Thyroid gland (tissue), 4 donors: ENCODE measurements at regions not wholly inside any gene's neighbourhood (a gene's known extent, or its start where the extent isn't known, plus 50 kb on each side); places are given as distances from the start of the nearest gene placed in this dataset.

ENCODE experiments used
- POLR2A ChIP-seq, 2 donors: fragments of 450-650 bp; IDR thresholded peaks; one replicate each; pipeline ENCODE4 v1.6.1; 2017; ENCODE audit warnings: antibody characterized with exemption in 2 of 2, mild to moderate bottlenecking in 2 of 2, moderate library complexity in 1 of 2
- TF ChIP-seq, protein P1 (sequence below), 6 experiments: fragments of 200-600 bp in 3 of 6; fragments of 450-650 bp in 3 of 6; sonication (generic) in 3 of 6; IDR thresholded peaks; one replicate each; pipeline ENCODE4 v1.5.1; 2016 to 2019; ENCODE audit warnings: antibody characterized with exemption in 6 of 6, mild to moderate bottlenecking in 2 of 6, inconsistent platforms in 1 of 6, moderate library complexity in 1 of 6

DNA sequence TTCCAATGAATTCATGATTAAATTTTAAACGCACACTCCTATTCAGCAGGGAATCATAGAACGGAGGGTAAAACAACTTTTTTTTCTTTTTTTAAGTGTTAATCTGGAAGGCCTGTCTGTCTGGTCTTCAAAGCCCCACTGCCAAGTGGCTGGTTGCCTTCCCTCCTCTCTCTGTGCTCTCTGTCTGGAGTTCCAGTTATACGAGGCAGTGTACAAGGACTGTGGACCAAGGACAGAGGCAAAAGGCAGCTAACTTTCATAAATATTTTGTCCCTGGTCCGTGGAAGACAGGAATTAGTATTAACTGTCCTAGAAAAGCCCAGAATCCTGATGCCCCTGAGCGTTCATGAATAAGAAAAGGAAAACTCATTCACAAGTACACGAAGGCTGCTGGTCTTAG lies 164.0 kb upstream of the E2F8 start:
- TF ChIP-seq, protein P1, sequence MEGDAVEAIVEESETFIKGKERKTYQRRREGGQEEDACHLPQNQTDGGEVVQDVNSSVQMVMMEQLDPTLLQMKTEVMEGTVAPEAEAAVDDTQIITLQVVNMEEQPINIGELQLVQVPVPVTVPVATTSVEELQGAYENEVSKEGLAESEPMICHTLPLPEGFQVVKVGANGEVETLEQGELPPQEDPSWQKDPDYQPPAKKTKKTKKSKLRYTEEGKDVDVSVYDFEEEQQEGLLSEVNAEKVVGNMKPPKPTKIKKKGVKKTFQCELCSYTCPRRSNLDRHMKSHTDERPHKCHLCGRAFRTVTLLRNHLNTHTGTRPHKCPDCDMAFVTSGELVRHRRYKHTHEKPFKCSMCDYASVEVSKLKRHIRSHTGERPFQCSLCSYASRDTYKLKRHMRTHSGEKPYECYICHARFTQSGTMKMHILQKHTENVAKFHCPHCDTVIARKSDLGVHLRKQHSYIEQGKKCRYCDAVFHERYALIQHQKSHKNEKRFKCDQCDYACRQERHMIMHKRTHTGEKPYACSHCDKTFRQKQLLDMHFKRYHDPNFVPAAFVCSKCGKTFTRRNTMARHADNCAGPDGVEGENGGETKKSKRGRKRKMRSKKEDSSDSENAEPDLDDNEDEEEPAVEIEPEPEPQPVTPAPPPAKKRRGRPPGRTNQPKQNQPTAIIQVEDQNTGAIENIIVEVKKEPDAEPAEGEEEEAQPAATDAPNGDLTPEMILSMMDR (IDR thresholded peaks at IDR 0.05): no peak
- no peak for TF ChIP-seq POLR2A (IDR thresholded peaks at IDR 0.05)
